IMR-90 (cell line): ENCODE measurements at regions not wholly inside any gene's neighbourhood (a gene's known extent, or its start where the extent isn't known, plus 50 kb on each side); places are given as distances from the start of the nearest gene placed in this dataset.

Experiments used
- CHD1 ChIP-seq: IDR thresholded peaks from 2 replicates; pipeline ENCODE4 v1.6.1; 2012; ENCODE audit warnings: low read depth, low read length, improper control_type of control experiment
- MAZ ChIP-seq: IDR thresholded peaks from 2 replicates; pipeline ENCODE4 v1.6.1; 2012; ENCODE audit warnings: low read depth, mild to moderate bottlenecking, low read length, improper control_type of control experiment, moderate library complexity, borderline replicate concordance
- POLR2A ChIP-seq: IDR thresholded peaks from 2 replicates; pipeline ENCODE4 v1.6.1; 2012; ENCODE audit warnings: mild to moderate bottlenecking, low read depth, low read length
- TF ChIP-seq, protein P1 (sequence below): fragments of 150-350 bp; IDR thresholded peaks from 2 replicates; pipeline ENCODE4 v1.6.1; 2016; ENCODE audit warnings: low read depth, mild to moderate bottlenecking, low read length, moderate library complexity, borderline replicate concordance
- TF ChIP-seq, protein P2 (sequence below): conservative IDR thresholded peaks from 2 replicates; pipeline ENCODE4 v1.5.1; 2012; ENCODE audit warnings: mild to moderate bottlenecking, low read depth, low read length, improper control_type of control experiment
- TF ChIP-seq, protein P3 (sequence below): fragments of 150-350 bp; IDR thresholded peaks from 2 replicates; pipeline ENCODE4 v1.6.1; 2017; ENCODE audit warnings: mild to moderate bottlenecking, antibody characterized with exemption, low read length, low read depth

DNA sequence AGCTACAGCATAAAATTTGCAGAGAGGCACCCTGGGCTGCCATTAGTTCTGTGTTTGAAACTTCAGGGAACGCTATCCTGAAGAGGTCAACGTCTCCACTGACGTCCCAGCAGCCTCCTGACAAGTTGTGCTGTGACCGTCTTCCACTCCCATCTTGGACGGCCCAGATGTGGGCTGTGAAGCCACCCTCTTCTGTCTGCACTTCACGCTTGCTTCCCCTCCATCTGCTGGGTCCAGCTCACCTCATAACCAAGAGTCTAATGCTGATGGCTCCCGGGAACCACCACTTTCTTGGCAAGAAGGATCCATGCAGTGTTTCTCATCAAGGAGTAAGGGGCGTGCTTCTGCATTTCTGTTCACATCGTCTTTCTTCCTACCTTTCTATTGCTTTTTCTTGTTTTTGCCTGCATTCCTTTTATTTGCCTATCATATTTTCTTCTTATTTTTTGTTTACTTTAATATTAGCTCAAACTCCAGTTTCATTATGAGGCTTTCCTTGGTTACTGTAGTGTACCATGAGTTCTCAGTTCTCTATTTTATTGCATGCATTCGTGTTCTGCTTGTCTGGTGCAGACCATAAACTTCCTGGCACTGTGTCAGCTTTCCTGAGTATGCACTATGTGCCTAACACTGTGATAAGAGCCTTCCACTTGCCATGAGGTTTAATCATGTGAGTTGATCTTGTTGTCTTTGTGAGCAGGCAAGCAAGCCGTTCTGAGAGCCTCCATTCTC lies 631.8 kb upstream of the RAB6C start:
- TF ChIP-seq, protein P1, sequence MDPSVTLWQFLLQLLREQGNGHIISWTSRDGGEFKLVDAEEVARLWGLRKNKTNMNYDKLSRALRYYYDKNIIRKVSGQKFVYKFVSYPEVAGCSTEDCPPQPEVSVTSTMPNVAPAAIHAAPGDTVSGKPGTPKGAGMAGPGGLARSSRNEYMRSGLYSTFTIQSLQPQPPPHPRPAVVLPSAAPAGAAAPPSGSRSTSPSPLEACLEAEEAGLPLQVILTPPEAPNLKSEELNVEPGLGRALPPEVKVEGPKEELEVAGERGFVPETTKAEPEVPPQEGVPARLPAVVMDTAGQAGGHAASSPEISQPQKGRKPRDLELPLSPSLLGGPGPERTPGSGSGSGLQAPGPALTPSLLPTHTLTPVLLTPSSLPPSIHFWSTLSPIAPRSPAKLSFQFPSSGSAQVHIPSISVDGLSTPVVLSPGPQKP: no peak
- TF ChIP-seq POLR2A: no peak
- TF ChIP-seq, protein P2, sequence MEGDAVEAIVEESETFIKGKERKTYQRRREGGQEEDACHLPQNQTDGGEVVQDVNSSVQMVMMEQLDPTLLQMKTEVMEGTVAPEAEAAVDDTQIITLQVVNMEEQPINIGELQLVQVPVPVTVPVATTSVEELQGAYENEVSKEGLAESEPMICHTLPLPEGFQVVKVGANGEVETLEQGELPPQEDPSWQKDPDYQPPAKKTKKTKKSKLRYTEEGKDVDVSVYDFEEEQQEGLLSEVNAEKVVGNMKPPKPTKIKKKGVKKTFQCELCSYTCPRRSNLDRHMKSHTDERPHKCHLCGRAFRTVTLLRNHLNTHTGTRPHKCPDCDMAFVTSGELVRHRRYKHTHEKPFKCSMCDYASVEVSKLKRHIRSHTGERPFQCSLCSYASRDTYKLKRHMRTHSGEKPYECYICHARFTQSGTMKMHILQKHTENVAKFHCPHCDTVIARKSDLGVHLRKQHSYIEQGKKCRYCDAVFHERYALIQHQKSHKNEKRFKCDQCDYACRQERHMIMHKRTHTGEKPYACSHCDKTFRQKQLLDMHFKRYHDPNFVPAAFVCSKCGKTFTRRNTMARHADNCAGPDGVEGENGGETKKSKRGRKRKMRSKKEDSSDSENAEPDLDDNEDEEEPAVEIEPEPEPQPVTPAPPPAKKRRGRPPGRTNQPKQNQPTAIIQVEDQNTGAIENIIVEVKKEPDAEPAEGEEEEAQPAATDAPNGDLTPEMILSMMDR: no peak
- no peak for TF ChIP-seq CHD1
- no peak for TF ChIP-seq MAZ
- TF ChIP-seq, protein P3, sequence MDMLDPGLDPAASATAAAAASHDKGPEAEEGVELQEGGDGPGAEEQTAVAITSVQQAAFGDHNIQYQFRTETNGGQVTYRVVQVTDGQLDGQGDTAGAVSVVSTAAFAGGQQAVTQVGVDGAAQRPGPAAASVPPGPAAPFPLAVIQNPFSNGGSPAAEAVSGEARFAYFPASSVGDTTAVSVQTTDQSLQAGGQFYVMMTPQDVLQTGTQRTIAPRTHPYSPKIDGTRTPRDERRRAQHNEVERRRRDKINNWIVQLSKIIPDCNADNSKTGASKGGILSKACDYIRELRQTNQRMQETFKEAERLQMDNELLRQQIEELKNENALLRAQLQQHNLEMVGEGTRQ: no peak
